PC-9 (cell line): ENCODE measurements at regions not wholly inside any gene's neighbourhood (a gene's known extent, or its start where the extent isn't known, plus 50 kb on each side); places are given as distances from the start of the nearest gene placed in this dataset.

Experiments
- EZH2 ChIP-seq: fragments of 200-600 bp; sonication (generic); IDR thresholded peaks from 2 replicates; pipeline ENCODE4 v1.8.0; 2017; ENCODE audit warnings: antibody characterized with exemption, low read depth
- TF ChIP-seq, protein P1 (sequence below): fragments of 200-600 bp; sonication (generic); conservative IDR thresholded peaks from 2 replicates; pipeline ENCODE4 v1.6.1; 2017; ENCODE audit warnings: mixed run types, antibody characterized with exemption, mild to moderate bottlenecking, moderate library complexity

DNA sequence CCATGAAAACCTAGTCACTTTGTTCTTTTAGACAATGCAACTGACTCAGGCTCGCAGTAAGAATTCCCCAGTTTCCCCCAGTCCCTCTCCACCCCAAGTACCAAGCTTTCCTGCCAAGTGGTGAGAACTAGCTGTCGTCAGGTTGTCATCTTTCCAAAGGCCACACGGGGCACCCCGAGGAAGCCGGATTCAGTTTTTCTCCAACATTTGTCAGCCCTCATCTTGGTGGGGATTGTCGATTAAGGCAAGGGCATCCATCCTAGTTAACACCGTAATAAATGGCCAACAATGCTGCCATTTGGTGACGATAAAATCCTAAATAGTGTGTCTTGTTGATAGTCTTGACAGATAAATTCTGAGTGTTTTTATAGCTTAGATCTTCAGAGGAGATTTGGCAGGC, 55.9 kb upstream of the PROX1 start:
- TF ChIP-seq, protein P1, sequence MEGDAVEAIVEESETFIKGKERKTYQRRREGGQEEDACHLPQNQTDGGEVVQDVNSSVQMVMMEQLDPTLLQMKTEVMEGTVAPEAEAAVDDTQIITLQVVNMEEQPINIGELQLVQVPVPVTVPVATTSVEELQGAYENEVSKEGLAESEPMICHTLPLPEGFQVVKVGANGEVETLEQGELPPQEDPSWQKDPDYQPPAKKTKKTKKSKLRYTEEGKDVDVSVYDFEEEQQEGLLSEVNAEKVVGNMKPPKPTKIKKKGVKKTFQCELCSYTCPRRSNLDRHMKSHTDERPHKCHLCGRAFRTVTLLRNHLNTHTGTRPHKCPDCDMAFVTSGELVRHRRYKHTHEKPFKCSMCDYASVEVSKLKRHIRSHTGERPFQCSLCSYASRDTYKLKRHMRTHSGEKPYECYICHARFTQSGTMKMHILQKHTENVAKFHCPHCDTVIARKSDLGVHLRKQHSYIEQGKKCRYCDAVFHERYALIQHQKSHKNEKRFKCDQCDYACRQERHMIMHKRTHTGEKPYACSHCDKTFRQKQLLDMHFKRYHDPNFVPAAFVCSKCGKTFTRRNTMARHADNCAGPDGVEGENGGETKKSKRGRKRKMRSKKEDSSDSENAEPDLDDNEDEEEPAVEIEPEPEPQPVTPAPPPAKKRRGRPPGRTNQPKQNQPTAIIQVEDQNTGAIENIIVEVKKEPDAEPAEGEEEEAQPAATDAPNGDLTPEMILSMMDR, result no peak; the same call in 1 of the 2 replicates
- TF ChIP-seq EZH2, result no peak
